22Rv1 (cell line): ENCODE measurements at regions not wholly inside any gene's neighbourhood (a gene's known extent, or its start where the extent isn't known, plus 50 kb on each side); places are given as distances from the start of the nearest gene placed in this dataset.

ENCODE experiments used
- H3K27ac ChIP-seq: fragments of 450-650 bp; 2 replicates; pipeline ENCODE4 v1.5.1; 2017
- CTCF ChIP-seq: fragments of 450-650 bp; IDR thresholded peaks from 2 replicates; pipeline ENCODE4 v1.5.1; 2017; ENCODE audit warnings: mild to moderate bottlenecking
- ZFX ChIP-seq: fragments of 450-650 bp; IDR thresholded peaks from 2 replicates; pipeline ENCODE4 v1.6.1; 2017; ENCODE audit warnings: antibody characterized with exemption, borderline replicate concordance

DNA sequence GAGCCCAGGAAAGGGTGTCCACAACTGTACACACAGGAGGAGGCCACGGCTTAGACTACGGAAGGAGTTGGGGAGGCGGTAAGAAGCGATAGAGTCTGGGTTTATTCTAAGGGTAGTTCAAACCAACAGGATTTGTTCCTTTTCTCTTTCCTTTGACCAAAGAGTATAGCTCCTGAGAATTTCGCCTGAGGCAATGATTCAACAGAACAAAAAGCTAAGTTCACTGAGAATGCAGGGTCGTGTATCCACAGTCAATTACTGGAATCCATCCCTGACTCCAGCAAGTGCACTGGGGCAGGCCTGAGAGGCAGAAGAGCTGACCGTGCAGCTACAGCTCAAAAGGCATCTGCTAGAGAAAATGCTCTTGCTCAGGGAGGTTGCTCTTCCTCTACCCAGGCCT lies 140.9 kb downstream of the TFCP2L1 start:
- H3K27ac ChIP-seq = no peak overlapping the region
- no peak for TF ChIP-seq ZFX
- TF ChIP-seq CTCF = no peak

- TF ChIP-seq CTCF (no peak), ZFX (no peak)
Observed at GRCh38 chr2:121146630-121147029, 138.4 kb downstream of the TFCP2L1 start.

GRCh38 chr2:121147766-121148165 lies 137.2 kb downstream of the TFCP2L1 start:
- no peak overlapping the region for H3K27ac ChIP-seq
- TF ChIP-seq CTCF (no peak), ZFX (no peak)

More at GRCh38 chr2:121146630-121147029, 138.4 kb downstream of the TFCP2L1 start:
- no peak overlapping the region for H3K27ac ChIP-seq

- no peak overlapping the region for H3K27ac ChIP-seq
- TF ChIP-seq ZFX (no peak), CTCF (no peak)
Observed at GRCh38 chr2:121148481-121148880, 136.5 kb downstream of the TFCP2L1 start.

DNA sequence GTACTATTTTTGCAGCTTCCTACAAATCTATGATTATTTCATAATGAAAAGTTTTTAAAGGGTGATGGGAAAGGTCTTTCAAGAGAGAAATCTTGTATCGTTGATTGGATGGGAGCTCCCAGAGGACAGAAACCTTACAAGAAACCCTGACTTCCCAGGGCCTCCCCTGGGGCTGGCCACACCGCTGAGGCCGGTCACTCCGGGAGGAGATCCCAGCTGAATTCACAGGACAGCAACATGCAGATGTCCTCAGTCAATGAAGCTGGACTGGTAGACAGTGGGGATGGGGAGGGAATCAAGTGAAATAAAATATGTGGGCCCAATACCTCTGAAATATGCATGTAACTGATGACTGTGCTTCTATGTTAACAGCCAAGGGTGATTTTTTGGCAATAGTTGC lies 135.6 kb downstream of the TFCP2L1 start:
- H3K27ac ChIP-seq = no peak overlapping the region
- no peak for TF ChIP-seq CTCF
- no peak for TF ChIP-seq ZFX

GRCh38 chr2:121150126-121150525 lies 134.9 kb downstream of the TFCP2L1 start:
- TF ChIP-seq CTCF (no peak), ZFX (no peak)
- H3K27ac ChIP-seq = no peak overlapping the region

DNA sequence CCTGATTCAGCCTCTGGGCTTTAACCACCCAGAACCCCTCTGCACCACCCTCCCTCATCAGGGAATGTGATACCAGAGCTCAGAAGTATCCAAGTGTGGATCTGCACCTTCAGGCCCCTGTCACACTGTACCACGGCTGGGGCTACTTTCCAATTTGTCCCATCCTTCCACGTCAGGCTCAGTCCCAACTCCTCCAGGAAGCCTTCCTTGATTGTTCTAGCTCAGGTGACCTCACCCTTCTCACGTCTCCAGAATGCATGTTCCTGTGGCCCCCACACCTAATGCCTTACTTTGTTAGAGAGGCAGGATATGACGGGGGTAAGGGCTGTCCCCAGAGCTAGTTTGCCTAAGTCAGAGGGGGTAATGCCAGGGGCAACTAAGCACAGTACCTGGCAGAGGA lies 134.3 kb downstream of the TFCP2L1 start:
- H3K27ac ChIP-seq = no peak overlapping the region
- TF ChIP-seq CTCF (no peak), ZFX (no peak)
